IPS-20b (cell line): ENCODE measurements at regions not wholly inside any gene's neighbourhood (a gene's known extent, or its start where the extent isn't known, plus 50 kb on each side); places are given as distances from the start of the nearest gene placed in this dataset.

Experiments used
- H3K27ac ChIP-seq: one replicate; pipeline ENCODE4 v1.5.1; 2013; ENCODE audit warnings: low read length
- H3K27me3 ChIP-seq: 2 replicates; pipeline ENCODE4 v1.6.1; 2013; ENCODE audit warnings: mild to moderate bottlenecking, low read length, inconsistent platforms; ENCODE audit not compliant: insufficient read depth
- H3K36me3 ChIP-seq: 2 replicates; pipeline ENCODE4 v1.6.1; 2013; ENCODE audit warnings: low read depth, mild to moderate bottlenecking, inconsistent platforms, low read length, moderate library complexity; ENCODE audit not compliant: insufficient read depth
- H3K4me1 ChIP-seq: 2 replicates; pipeline ENCODE4 v1.6.1; 2013; ENCODE audit warnings: mild to moderate bottlenecking, control low read depth, inconsistent platforms, low read length, moderate library complexity; ENCODE audit not compliant: insufficient read depth
- H3K4me3 ChIP-seq: 2 replicates; pipeline ENCODE4 v1.5.1; 2013; ENCODE audit warnings: mild to moderate bottlenecking, low read length, inconsistent platforms
- H3K9ac ChIP-seq: 2 replicates; pipeline ENCODE4 v1.6.1; 2013; ENCODE audit warnings: low read depth, mild to moderate bottlenecking, inconsistent platforms, low read length, moderate library complexity
- H3K9me3 ChIP-seq: 2 replicates; pipeline ENCODE4 v1.6.1; 2013; ENCODE audit warnings: mild to moderate bottlenecking, low read depth, low read length, inconsistent platforms; ENCODE audit not compliant: insufficient read depth

DNA sequence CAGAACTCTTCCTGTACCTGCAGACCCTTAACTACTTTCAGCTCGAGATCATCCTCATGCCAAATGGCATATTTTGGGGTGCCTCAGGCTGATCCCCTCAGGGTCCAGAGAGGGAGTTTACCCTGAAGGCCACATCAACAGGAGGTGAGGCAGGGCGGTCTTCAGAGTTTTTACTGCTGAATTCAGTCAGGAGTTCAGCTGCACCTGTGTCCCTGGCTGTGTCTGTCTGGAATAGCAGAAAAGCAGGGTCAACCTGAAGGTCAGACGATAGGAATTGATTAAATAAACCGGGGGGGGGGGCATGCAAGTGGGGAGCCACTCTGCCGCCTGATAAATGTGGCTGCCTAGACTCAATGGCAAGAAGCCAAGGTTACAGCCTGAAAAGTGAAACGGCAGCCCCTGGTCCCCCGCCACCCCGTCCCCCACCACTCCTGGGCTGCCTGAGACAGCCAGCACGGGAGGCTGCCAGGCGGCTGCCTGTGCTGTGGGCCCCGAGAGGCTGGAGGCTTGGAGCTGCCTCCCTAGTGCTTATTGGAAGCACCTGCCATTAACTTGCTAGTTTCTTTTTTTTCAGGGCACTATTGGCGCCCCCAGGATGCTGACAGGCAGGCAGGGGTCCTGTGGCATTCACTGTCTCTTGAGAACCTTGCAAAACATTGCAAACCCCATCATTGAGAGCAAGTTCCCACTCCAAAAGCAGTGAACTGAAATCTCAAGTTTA lies 182.7 kb upstream of the PPP1R26 start:
- H3K4me1 ChIP-seq = peaks cover 17% of the 10 kb centered on the region; the same call in 1 of the 2 replicates
- no peaks in the 10 kb centered on the region for H3K36me3 ChIP-seq
- no peak overlapping the region for H3K9ac ChIP-seq
- H3K4me3 ChIP-seq = no peak overlapping the region
- H3K9me3 ChIP-seq = no peaks in the 10 kb centered on the region
- no peaks in the 10 kb centered on the region; the same call in 1 of the 2 replicates for H3K27me3 ChIP-seq
- H3K27ac ChIP-seq = no peak overlapping the region

DNA sequence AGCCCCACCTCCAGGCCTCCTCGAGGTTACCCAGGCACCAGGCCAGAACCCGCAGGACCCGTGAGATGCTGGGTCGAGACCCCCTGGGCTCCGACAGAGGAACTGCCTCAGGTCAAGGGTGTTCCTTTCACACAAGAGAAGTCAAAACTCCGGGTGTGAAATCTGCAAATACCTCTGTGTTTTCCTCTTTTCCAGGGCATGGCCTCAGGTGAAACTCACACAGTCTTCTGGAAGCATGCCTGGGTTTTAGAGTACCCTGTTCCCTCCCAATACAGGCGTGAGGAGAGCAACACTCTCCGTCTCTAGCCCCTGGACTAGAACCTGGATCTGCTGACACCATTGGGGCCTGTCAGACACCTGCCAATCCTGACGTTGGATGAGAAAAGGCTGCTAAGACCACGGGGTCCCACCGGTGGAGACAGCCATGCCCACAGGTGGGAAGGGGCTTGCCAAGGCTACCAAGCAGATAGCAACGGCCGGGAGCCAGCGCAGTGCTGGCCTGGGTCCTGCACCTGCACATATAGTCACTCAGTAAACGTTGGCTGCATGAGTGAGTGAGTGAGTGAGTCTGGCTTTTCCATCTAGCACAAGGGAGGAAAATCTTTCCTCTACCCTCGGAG lies 182.0 kb upstream of the PPP1R26 start:
- Histone ChIP-seq H3K36me3 (no peaks in the 10 kb centered on the region), H3K9ac (no peak overlapping the region), H3K4me3 (no peak overlapping the region), H3K27me3 (no peaks in the 10 kb centered on the region; the same call in 1 of the 2 replicates), H3K9me3 (no peaks in the 10 kb centered on the region), H3K4me1 (peaks cover 17% of the 10 kb centered on the region; the same call in 1 of the 2 replicates), H3K27ac (no peak overlapping the region)

DNA sequence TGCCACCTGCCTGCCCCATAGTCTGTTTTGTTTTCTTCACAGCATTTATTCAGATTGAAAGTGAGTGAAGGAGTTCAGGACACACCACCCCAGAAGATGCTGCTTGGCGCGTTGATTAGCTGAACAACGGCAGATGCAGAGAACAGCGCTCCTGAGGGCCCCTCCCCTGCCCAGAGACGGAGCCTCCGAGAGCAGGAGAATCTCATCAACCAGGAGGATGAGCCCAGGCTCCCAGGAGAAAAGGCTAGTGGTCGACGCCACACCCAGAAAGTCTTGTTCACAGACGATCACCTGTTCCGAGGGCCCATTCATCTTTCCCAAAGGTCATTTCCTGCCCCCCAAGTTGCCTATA lies 180.4 kb upstream of the PPP1R26 start:
- Histone ChIP-seq H3K36me3 (no peaks in the 10 kb centered on the region), H3K9ac (no peak overlapping the region), H3K4me3 (no peak overlapping the region), H3K4me1 (peaks cover 17% of the 10 kb centered on the region; the same call in 1 of the 2 replicates), H3K9me3 (no peaks in the 10 kb centered on the region), H3K27me3 (no peaks in the 10 kb centered on the region; the same call in 1 of the 2 replicates), H3K27ac (no peak overlapping the region)

DNA sequence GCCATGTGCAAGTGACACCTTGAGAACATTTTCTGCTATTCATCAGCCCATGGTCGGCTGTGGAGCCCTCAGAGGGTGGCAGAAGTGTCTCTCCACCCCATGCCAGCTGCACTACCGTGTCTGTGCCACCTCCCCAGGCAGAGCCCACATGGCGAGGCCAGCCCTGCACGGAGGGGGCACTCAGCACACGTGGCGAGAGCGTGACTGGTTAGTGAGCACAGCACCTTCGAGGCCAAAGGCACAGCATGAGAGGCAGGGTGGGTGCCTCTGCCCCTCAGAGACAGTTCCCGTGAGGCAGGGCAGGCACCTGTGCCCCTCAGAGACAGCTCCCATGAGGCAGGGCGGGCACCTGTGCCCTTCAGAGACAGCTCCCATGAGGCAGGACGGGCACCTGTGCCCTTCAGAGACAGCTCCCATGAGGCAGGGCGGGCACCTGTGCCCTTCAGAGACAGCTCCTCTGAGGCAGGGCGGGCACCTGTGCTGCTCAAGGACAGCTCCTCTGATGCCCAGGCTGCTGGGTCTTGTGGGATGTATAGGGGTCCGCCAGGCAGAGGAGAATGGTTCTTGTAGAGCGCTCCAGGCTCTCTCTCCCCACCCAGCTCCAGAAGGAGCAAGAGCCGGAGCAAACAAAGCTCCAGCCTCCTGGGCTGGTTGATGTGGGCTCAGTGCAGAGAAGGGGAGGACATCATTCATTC lies 179.8 kb upstream of the PPP1R26 start:
- Histone ChIP-seq H3K27ac (no peak overlapping the region), H3K4me3 (no peak overlapping the region), H3K9ac (no peak overlapping the region), H3K9me3 (no peaks in the 10 kb centered on the region), H3K27me3 (no peaks in the 10 kb centered on the region; the same call in 1 of the 2 replicates), H3K36me3 (no peaks in the 10 kb centered on the region), H3K4me1 (peaks cover 17% of the 10 kb centered on the region; the same call in 1 of the 2 replicates)

DNA sequence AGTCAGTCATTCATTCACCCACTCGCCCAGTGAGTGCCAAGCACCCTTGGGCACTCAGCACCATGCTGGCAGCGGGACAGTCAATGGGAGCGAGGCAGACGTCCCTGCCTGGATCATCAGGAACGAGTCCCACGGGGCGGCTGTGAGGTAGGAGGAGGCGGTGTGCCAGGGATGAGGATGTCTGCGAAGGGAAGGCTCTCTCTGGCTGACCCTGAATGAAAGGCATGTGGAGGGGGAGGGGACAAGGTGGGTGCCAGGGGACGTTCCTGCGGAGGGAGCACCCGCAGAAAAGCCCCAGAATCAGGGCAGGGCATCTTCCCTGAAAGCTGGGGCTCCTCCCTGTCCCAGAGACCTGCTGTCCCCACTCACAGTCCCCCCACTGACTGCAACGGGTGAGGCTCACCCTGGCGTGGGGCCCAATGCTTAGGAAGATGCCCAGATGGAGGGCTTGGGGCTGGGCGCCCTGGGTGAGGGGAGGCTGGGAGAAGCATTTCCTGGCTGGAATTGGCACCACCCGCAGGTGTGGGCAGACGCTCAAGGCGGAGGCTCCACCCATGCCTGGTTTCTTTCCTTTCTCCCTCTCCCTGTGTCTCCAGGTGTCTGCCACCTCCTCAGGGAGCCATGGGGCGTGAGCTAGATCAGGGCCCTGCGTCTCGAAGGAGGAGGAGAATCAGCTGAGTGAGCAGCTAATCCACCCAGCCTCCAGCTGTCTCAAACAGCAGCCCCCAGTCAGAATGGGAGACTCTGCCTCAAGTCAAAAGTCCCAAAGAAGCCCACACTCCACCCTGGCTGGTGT lies 179.0 kb upstream of the PPP1R26 start:
- no peaks in the 10 kb centered on the region for H3K9me3 ChIP-seq
- no peaks in the 10 kb centered on the region; the same call in 1 of the 2 replicates for H3K27me3 ChIP-seq

DNA sequence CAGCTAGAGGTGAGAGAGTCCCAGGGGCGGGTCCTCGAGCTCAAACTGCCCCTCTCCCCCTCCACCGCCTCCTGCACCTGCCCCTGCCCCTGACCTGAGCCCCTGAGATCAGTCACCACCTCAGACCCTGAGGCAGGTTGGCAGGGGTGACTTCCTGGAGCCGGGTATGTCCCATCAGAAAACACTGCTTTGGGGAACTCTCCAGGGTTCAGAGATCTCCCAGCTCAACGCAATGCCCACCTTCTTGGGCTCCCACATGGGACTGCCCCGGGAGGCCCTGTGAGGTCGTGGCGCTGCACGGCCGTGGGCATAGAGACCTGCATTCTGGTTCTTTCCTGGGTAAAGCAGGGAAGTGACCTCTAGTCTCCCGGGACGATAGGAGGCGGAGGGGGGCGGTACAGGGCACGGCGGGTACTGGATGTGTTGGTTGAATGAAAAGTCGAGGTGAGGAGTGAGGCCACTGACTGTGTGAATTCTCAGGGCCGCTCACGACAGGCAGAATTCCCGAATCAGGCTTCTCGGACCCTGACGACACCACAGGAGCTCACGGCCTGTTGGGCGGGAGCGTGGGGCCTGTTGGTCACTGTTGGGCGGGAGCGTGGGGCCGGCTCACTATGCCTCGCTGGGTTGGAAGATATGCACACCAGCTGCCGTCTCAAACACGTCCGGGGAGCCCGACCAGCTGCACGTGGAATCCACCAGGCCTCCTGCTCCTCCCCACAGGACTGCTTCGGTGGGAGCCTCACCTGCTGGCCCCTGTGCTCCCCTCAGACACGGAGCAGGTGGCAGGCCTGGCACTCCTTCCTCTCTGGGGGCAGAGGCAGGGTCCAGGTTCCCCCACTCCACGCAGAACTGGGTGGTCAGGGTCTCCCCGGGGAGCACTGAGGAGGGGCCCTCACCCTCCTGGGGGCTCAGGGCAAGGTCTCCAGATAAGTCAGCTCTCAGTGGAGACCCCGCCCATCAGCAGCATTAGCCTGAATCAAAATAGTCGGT lies 178.0 kb upstream of the PPP1R26 start:
- Histone ChIP-seq H3K27me3 (no peaks in the 10 kb centered on the region; the same call in 1 of the 2 replicates), H3K9ac (no peak overlapping the region), H3K36me3 (no peaks in the 10 kb centered on the region), H3K4me1 (0 out of 2 replicates have a peak, but pooled peaks cover 2% of the 10 kb centered on the region), H3K4me3 (no peak overlapping the region), H3K27ac (no peak overlapping the region), H3K9me3 (no peaks in the 10 kb centered on the region)

More for the DNA sequence above, 179.0 kb upstream of the PPP1R26 start:
- no peak overlapping the region for H3K9ac ChIP-seq
- no peak overlapping the region for H3K4me3 ChIP-seq
- no peaks in the 10 kb centered on the region for H3K36me3 ChIP-seq
- no peak overlapping the region for H3K27ac ChIP-seq
- peaks cover 10% of the 10 kb centered on the region; the same call in 1 of the 2 replicates for H3K4me1 ChIP-seq

DNA sequence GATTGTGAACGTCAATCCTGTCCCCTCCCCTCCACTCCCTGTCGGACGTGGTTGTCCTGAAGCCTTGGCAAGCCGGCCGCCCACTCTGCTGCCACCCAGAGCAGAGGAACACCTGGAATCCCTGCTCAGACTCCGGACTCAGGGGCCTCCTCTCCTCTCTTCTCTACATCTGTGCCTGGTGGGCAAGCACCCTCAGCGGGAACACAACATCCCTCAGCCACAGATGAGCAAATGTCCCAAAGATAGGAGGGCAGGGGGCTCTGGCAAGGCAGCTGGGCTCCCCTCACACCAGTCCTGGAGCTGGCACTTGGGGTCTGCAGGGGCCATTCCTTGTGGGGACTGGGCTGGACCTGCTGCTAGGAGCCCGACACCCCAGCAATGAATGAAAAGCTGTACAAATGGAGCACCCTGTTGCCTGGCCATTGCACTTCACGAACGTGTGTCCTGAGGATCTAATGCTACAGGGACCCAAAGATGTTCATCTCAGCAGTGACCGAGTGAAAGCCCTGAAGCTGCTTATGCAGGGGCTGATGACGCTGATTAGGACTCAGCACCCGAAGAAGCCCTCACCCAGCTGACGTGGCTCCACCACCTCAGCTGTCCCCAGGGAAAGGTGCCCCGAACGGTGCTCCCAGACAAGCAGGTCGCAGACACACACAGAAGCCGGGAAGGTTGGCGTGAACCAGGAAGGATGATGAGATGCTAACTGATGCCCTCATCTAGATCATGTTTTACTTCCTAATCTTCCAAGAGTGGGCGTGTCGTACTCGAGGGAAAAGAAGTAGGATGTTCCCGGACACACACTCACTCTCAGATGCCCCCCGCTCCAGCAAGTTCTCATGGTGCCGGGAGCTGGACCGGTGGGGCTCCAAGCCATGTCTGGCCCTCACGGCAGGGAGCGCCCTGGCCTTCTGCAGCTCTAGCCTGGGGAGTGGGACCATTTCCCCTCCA lies 177.0 kb upstream of the PPP1R26 start:
- no peaks in the 10 kb centered on the region; the same call in 1 of the 2 replicates for H3K27me3 ChIP-seq

DNA sequence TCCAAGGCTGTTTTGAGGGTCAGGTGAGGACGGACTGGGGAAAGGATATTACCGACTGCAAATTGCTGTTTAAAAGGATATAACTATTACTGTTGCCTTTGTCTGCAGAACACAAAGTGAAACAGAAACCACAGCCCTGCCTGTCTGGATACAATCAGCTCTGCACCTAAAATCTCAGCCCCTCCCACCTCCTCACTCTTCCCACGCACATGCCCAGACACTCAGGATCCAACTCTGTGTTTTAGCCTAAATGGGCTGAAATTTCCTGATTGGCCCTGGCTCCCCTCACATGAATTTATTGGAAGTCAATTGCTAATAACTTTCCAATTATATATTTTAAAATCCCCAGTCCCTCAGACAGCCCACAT lies 176.3 kb upstream of the PPP1R26 start:
- H3K9ac ChIP-seq = no peak overlapping the region
- H3K4me1 ChIP-seq = no peaks in the 10 kb centered on the region
- H3K9me3 ChIP-seq = no peaks in the 10 kb centered on the region
- H3K36me3 ChIP-seq = no peaks in the 10 kb centered on the region
- H3K27ac ChIP-seq = no peak overlapping the region
- H3K4me3 ChIP-seq = no peak overlapping the region
- no peaks in the 10 kb centered on the region; the same call in 1 of the 2 replicates for H3K27me3 ChIP-seq

More for the DNA sequence above, 177.0 kb upstream of the PPP1R26 start:
- no peak overlapping the region for H3K9ac ChIP-seq
- H3K27ac ChIP-seq = no peak overlapping the region
- H3K9me3 ChIP-seq = no peaks in the 10 kb centered on the region
- H3K4me1 ChIP-seq = 0 out of 2 replicates have a peak, but pooled peaks cover under 1% of the 10 kb centered on the region
- no peak overlapping the region for H3K4me3 ChIP-seq
- H3K36me3 ChIP-seq = no peaks in the 10 kb centered on the region

DNA sequence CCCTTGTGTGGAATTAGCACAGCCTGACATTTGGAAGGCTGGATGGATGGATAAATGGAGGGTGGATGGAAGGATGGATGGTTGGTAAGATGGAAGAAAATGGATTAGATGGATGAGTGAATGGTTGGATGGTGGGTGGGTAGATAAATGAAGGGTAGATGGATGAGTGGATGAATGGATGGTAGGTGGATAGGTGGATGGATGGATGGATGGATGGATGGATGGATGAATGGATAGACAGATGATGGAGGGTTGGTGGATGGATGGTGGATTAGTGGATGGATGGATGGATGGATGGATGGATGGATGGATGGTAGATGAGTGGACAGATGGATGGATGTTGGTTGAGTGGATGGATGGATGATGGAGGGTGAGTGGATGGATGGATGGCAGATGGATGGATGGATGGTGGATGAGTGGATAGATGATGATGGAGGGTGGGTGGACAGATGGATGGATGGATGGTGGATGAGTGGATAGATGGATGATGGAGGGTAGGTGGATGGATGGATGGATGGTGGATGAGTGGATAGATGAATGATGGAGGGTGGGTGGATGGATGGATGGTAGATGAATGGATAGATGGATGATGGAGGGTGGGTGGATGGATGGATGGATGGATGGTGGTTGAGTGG lies 175.6 kb upstream of the PPP1R26 start:
- no peak overlapping the region for H3K27ac ChIP-seq
- H3K9me3 ChIP-seq = no peaks in the 10 kb centered on the region
- no peaks in the 10 kb centered on the region for H3K4me1 ChIP-seq
- H3K4me3 ChIP-seq = no peak overlapping the region
- H3K36me3 ChIP-seq = no peaks in the 10 kb centered on the region
- no peak overlapping the region for H3K9ac ChIP-seq
- no peaks in the 10 kb centered on the region; the same call in 1 of the 2 replicates for H3K27me3 ChIP-seq
